ENCODE measurements at regions not wholly inside any gene's neighbourhood (a gene's known extent, or its start where the extent isn't known, plus 50 kb on each side); places are given as distances from the start of the nearest gene placed in this dataset.
"Not testable (repeated sequence)": the region's sequence is repeated elsewhere in the genome, so short reads cannot be mapped to it uniquely, and the experiment has no call there.

DNA sequence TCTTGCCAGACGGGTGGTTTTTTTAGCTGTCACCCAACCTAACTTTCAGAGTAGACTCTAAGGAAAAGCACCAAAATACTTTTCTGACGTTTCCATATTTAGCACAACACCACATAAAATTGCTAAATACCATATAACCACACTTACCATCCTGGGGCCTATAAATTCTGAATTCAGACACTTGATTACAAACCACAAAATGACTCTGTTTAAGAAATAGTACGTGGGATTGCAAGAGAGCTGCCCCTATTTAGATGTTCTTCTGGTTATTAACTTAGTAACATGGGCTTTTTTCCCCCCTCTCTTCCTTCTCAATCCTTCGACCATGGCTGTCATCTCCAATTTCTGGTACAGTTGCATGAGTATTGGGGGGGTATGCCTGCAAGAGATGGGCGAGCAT lies 287.7 kb downstream of the BMP4 start:
- no peak for DNase-seq (ENCODE audit: low read depth)

DNA sequence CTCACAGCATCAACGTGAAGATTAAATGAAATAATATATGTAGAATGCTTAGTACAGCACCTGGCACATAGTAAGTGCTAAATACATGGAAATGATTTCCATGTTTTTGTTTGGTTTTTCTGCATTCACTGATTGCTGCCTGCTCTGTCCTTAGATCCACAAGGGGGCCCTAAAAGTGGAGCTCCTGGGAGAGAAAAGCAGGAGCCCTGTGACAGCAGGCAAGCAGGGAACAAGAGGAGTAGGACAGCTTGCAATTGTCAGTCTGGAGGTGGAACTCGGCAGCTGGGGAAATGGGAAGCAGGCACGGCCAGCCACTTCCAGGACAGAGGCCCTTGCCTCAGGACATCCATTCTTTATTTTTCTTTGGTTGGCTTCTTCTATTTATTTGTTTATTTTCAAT lies 292.9 kb downstream of the BMP4 start:
- DNase-seq (ENCODE audit: low read depth): no peak

GRCh38 chr14:53655080-53655785 lies 301.4 kb downstream of the BMP4 start:
- DNase-seq (ENCODE audit: low read depth): no peak

- no peak for DNase-seq (ENCODE audit: low read depth)
Measured at GRCh38 chr14:53652068-53652467, 304.6 kb downstream of the BMP4 start.

DNA sequence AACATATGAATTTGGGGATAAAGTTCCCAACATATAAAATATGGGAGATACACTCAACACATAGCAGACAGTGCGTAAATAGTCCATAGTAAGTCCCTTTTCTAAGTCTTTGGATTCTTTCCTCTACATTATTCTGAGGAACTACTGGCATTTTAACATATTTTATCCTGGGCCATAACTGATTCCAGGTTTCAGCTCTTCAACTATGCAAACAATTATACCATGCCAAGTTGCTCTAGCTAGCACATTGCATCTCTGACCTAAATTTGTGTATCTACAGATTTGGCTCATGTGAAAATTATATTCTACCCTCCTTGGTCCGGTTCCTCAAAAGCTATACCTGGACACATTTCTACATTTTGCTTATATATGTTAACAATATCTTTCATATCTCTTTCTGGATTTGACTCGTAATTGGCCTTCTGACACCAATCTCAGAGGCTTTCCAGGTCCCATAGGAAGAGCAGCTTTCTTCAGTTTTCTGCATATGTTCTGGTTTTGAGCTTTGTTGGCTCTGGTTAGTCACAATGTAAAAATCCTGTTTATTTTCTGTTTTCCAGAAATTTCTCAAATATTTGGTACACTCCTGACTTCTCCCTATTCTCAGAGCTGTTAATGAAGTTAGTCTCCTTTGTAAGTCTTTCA lies 305.4 kb downstream of the BMP4 start:
- DNase-seq (ENCODE audit: low read depth): no peak

- no peak for DNase-seq (ENCODE audit: low read depth)
Measured at GRCh38 chr14:53646925-53647324, 309.7 kb downstream of the BMP4 start.

DNA sequence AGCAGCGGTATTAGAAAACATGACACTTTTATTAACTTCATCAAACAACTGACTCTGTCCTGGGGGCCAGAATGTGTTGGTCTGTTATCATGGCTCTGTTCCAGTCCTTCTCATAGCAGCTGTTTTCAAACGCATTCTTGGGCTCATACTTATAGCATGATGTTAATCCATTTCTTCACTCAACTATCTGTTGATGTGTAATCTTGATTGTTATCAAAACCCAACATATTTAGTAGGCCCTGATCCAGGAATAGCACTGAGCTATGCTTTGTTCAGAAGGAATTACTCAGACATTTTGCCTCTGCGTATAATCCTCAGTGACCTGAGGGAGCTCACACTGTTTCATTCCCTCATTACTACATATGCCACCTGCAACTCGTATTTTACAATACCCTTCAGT lies 315.9 kb downstream of the BMP4 start:
- DNase-seq (ENCODE audit: low read depth): no peak

GRCh38 chr14:53638966-53639365 lies 317.7 kb downstream of the BMP4 start:
- no peak for DNase-seq (ENCODE audit: low read depth)

DNA sequence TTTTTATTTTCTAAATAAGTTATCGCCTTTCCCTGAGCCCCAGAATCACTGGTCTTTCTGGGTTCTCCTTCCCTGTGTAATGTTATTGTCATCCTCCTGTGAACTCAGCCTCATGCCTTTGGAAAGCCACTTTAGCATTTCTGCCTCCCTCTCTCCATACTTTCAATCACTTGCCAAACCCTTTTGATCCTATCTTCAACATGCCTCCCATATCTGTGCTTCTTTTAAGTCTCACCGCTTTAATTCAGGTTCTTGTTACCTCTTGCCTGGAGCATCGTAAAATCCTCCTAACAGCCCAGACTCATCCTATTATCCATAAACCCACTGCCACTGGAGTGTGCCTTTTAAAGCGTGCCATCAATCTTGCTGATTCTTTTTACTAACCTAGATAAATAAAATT lies 321.8 kb downstream of the BMP4 start:
- no peak for DNase-seq (ENCODE audit: low read depth)

DNA sequence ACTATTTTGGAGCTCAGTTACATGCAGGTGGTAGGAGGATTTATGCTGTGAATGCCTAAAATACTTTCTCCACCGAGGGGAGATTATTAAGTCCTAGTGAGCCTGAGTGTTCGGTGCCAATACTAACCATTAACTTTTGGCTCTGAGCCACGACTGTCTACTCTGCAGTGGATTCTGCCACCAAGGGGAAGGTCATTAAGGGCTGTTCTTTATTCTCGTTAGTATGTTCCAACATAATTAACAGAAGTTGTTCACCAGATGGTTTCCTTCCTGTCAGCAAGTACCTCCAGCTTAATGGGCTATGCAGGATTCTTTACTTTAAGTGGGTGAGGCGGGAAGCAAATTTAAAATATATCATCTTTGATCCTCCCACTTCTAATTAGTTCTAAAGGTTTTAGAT lies 326.3 kb downstream of the BMP4 start:
- no peak for DNase-seq (ENCODE audit: low read depth)

DNA sequence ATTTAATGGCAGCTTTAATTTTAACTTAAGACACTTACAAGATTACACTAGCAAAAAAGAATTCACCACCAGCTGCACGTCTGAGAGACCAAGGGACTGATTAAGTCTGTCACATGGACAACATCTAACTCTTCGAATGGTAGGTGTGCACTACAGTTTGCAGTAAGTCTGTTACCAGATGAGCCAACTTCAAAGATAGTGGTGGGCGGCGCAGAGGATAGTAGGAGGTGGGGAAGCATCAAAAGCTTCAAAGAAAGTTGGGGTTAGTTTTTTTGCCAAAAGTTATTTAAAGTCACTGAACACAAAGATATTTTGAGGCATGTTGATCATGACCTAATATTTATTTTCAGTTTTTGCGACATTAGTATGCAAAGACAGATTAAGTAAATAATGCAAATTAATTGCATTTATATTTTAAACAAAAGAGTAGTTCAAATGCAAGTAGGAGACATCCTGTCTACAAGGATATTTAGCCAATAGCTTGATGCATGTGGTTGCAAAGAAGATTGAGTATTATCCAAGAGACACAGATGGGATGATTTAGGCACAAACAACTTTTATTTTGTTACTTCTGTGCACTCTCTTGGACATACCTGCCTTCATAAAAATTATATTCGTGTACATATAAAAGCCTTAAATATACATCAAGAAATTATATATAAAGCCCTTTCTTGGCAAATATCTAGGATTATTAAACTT lies 327.7 kb downstream of the BMP4 start:
- DNase-seq (ENCODE audit: low read depth): no peak

DNA sequence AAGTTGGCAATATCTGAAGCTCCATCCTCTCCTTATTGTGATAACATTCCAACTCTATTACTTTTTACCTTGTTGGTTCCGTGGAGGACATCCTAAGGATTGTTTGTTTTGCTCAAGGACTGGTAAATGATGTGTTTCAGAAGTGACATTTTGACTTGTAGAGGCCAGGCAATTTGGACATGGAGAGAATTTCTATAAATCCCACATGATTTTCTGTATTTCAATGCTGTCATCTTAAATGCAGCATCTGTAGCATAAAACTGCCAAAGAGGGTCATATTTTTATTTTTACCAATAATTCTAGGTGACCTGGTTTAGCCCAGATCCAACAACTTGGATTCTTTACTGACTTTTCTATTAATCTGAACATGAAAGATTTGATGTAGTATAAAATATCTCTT lies 328.4 kb downstream of the BMP4 start:
- DNase-seq (ENCODE audit: low read depth): no peak

GRCh38 chr14:53626761-53627160 lies 329.9 kb downstream of the BMP4 start:
- no peak for DNase-seq (ENCODE audit: low read depth)

GRCh38 chr14:53622447-53622846 lies 334.2 kb downstream of the BMP4 start:
- DNase-seq (ENCODE audit: low read depth): no peak

DNA sequence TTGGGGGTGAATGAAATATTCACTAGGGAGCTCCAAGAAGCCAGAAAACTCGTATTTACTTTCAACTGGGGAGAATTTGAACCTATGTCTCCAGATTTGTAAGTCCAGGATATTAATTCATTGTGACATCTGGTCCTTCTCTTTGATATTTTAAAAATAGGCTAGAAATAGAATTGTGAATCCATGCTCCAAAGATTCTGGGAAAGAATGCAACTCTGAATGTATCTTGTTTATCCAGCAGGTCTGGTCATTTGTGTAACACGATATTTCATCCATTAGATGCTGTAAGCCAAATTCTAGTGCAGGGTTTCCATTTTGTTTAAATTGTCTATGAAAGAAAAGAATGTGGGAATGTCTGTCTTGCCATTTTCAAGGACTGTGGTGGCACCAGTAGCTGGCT lies 334.7 kb downstream of the BMP4 start:
- DNase-seq (ENCODE audit: low read depth): no peak

DNA sequence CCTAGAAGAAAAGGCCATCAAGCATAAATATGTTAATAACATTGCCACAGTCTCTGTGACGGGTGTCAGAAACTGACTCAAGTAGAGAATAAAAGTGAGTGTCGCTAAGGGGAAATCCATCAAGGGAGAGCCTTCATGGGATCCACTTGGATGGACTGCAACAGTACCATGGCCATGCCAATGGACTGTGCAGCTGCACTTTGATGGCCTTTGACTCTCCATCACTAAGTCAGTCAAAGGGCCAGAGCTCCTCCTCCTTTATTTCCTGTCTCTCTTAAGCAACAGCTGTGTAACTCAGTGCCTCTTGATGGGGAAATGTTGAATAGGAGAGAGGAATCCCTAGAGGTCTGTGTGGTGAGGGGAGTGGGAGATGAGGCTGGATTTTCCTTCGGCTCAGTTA lies 335.2 kb downstream of the BMP4 start:
- no peak for DNase-seq (ENCODE audit: low read depth)

GRCh38 chr14:53620890-53621289 lies 335.7 kb downstream of the BMP4 start:
- no peak for DNase-seq (ENCODE audit: low read depth)

GRCh38 chr14:53620317-53620716 lies 336.3 kb downstream of the BMP4 start:
- DNase-seq (ENCODE audit: low read depth): no peak

DNA sequence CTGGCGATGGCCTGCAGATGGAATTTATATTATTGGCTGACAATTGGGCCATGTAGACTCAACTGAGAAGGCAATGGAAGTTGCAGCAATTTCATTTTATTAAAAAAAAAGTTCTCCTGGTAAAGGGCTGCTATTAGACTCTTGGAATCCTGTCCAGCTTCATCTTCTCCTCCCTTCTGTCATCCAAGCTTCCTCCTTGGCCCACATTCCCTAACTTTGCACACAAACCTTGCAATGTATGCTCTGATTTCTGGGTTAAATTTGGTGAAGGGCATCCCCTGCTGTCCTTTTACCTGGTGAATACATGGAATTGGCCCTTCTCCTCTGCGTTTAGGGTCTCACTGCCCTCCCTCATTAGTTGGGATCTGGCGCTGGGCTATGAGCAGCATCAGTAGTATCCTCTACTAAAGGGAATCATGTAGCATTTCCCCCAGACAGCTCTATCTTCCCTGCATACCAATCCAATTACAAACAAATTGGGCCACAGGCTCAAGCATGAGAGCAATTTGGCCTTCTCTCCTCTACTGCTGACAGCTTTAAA lies 336.9 kb downstream of the BMP4 start:
- DNase-seq (ENCODE audit: low read depth): no peak

DNA sequence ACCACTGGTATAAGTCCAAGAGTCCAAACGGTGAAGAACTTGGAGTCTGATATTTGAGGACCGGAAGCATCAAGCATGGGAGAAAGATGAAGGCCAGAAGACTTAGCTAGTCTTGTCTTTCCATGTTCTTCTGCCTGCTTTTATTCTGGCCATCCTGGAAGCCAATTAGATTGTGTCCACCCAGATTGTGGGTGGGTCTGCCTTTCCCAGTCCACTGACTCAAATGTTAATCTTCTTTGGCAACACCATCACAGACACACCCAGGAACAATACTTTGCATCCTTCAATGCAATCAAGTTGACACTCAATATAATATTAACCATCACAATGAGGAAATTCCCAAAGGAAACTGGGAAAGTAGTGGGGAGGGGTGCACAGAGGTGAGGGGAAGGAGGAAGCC lies 340.1 kb downstream of the BMP4 start:
- not testable (repeated sequence) for DNase-seq (ENCODE audit: low read depth)

GRCh38 chr14:53615252-53615651 lies 341.4 kb downstream of the BMP4 start:
- no peak for DNase-seq (ENCODE audit: low read depth)

- no peak for DNase-seq (ENCODE audit: low read depth)
Measured at GRCh38 chr14:53613404-53614253, 343.0 kb downstream of the BMP4 start.
